ENCODE measurements at regions not wholly inside any gene's neighbourhood (a gene's known extent, or its start where the extent isn't known, plus 50 kb on each side); places are given as distances from the start of the nearest gene placed in this dataset.

- no peak for DNase-seq
- Histone ChIP-seq H3K9me3 (no peaks in the 10 kb centered on the region), H3K36me3 (no peaks in the 10 kb centered on the region), H3K27me3 (no peaks in the 10 kb centered on the region), H3K4me3 (no peak overlapping the region)
Observed at GRCh38 chr6:153938876-153939275, 100.2 kb upstream of the OPRM1 start.

- Histone ChIP-seq H3K4me3 (no peak overlapping the region), H3K27me3 (no peaks in the 10 kb centered on the region; the same call in 1 of the 2 replicates), H3K9me3 (no peaks in the 10 kb centered on the region), H3K36me3 (no peaks in the 10 kb centered on the region)
- no peak for DNase-seq
Observed at GRCh38 chr6:153931431-153931830, 107.6 kb upstream of the OPRM1 start.

- Histone ChIP-seq H3K36me3 (no peaks in the 10 kb centered on the region), H3K27me3 (no peaks in the 10 kb centered on the region; the same call in 1 of the 2 replicates), H3K4me3 (no peak overlapping the region), H3K9me3 (no peaks in the 10 kb centered on the region)
- DNase-seq, result no peak
Observed at GRCh38 chr6:153927867-153928266, 111.2 kb upstream of the OPRM1 start.

- no peak for DNase-seq
- Histone ChIP-seq H3K27me3 (no peaks in the 10 kb centered on the region), H3K4me3 (no peak overlapping the region), H3K36me3 (no peaks in the 10 kb centered on the region), H3K9me3 (no peaks in the 10 kb centered on the region)
Observed at GRCh38 chr6:153898360-153899059, 140.5 kb upstream of the OPRM1 start.

GRCh38 chr6:153882411-153882810 is 156.6 kb upstream of the OPRM1 start:
- Histone ChIP-seq H3K9me3 (no peaks in the 10 kb centered on the region), H3K36me3 (no peaks in the 10 kb centered on the region), H3K27me3 (0 out of 2 replicates have a peak, but pooled peaks cover 2% of the 10 kb centered on the region), H3K4me3 (no peak overlapping the region)
- DNase-seq, result no peak

GRCh38 chr6:153873541-153873940 is 165.5 kb upstream of the OPRM1 start:
- DNase-seq, result no peak
- H3K4me3 ChIP-seq, result no peak overlapping the region
- no peaks in the 10 kb centered on the region for H3K27me3 ChIP-seq
- no peaks in the 10 kb centered on the region for H3K36me3 ChIP-seq
- H3K9me3 ChIP-seq, result no peaks in the 10 kb centered on the region

GRCh38 chr6:153872946-153873345 is 166.1 kb upstream of the OPRM1 start:
- DNase-seq, result peak; percentile 46
- H3K4me3 ChIP-seq, result no peak overlapping the region
- H3K9me3 ChIP-seq, result no peaks in the 10 kb centered on the region
- no peaks in the 10 kb centered on the region for H3K27me3 ChIP-seq
- H3K36me3 ChIP-seq, result no peaks in the 10 kb centered on the region

GRCh38 chr6:153862927-153863326 is 176.1 kb upstream of the OPRM1 start:
- Histone ChIP-seq H3K36me3 (no peaks in the 10 kb centered on the region), H3K9me3 (no peaks in the 10 kb centered on the region), H3K4me3 (no peak overlapping the region), H3K27me3 (no peaks in the 10 kb centered on the region)
- DNase-seq, result no peak

GRCh38 chr6:153862139-153862538 is 176.9 kb upstream of the OPRM1 start:
- Histone ChIP-seq H3K9me3 (no peaks in the 10 kb centered on the region), H3K4me3 (no peak overlapping the region), H3K36me3 (no peaks in the 10 kb centered on the region), H3K27me3 (no peaks in the 10 kb centered on the region)
- no peak for DNase-seq

- Histone ChIP-seq H3K4me3 (no peak overlapping the region), H3K36me3 (no peaks in the 10 kb centered on the region), H3K9me3 (no peaks in the 10 kb centered on the region), H3K27me3 (no peaks in the 10 kb centered on the region; the same call in 1 of the 2 replicates)
- no peak for DNase-seq
Observed at GRCh38 chr6:153858529-153858928, 180.5 kb upstream of the OPRM1 start.

GRCh38 chr6:153856929-153857376 is 182.1 kb upstream of the OPRM1 start:
- Histone ChIP-seq H3K36me3 (no peaks in the 10 kb centered on the region), H3K4me3 (no peak overlapping the region), H3K27me3 (no peaks in the 10 kb centered on the region; the same call in 1 of the 2 replicates), H3K9me3 (no peaks in the 10 kb centered on the region)
- no peak for DNase-seq

- Histone ChIP-seq H3K4me3 (no peak overlapping the region), H3K36me3 (no peaks in the 10 kb centered on the region), H3K9me3 (no peaks in the 10 kb centered on the region), H3K27me3 (no peaks in the 10 kb centered on the region; the same call in 1 of the 2 replicates)
- DNase-seq, result no peak
Observed at GRCh38 chr6:153852481-153852880, 186.6 kb upstream of the OPRM1 start.

- Histone ChIP-seq H3K9me3 (no peaks in the 10 kb centered on the region), H3K27me3 (no peaks in the 10 kb centered on the region; the same call in 1 of the 2 replicates), H3K4me3 (no peak overlapping the region), H3K36me3 (no peaks in the 10 kb centered on the region)
- DNase-seq, result no peak
Observed at GRCh38 chr6:153852034-153852433, 187.0 kb upstream of the OPRM1 start.

- no peak for DNase-seq
- no peaks in the 10 kb centered on the region for H3K9me3 ChIP-seq
- no peaks in the 10 kb centered on the region; the same call in 1 of the 2 replicates for H3K27me3 ChIP-seq
- no peaks in the 10 kb centered on the region for H3K36me3 ChIP-seq
- no peak overlapping the region for H3K4me3 ChIP-seq
Observed at GRCh38 chr6:153849072-153849779, 189.8 kb upstream of the OPRM1 start.

- H3K27me3 ChIP-seq, result no peaks in the 10 kb centered on the region
- no peak for DNase-seq
- H3K4me3 ChIP-seq, result no peak overlapping the region
- no peaks in the 10 kb centered on the region for H3K36me3 ChIP-seq
- no peaks in the 10 kb centered on the region for H3K9me3 ChIP-seq
Observed at GRCh38 chr6:153843420-153843819, 195.6 kb upstream of the OPRM1 start.

GRCh38 chr6:153842491-153842890 is 196.5 kb upstream of the OPRM1 start:
- H3K9me3 ChIP-seq, result no peaks in the 10 kb centered on the region
- no peak overlapping the region for H3K4me3 ChIP-seq
- no peaks in the 10 kb centered on the region for H3K36me3 ChIP-seq
- no peaks in the 10 kb centered on the region for H3K27me3 ChIP-seq
- no peak for DNase-seq

- no peaks in the 10 kb centered on the region for H3K9me3 ChIP-seq
Observed at GRCh38 chr6:153840039-153840850, 198.8 kb upstream of the OPRM1 start.

More at GRCh38 chr6:153840039-153840850, 198.8 kb upstream of the OPRM1 start:
- Histone ChIP-seq H3K27me3 (no peaks in the 10 kb centered on the region), H3K4me3 (no peak overlapping the region), H3K36me3 (no peaks in the 10 kb centered on the region)
- no peak for DNase-seq

All from MG63 (cell line).